ENCODE measurements at regions not wholly inside any gene's neighbourhood (a gene's known extent, or its start where the extent isn't known, plus 50 kb on each side); places are given as distances from the start of the nearest gene placed in this dataset.

GRCh38 chr19:31648347-31648746 lies 299.1 kb upstream of the TSHZ3 start:
- TF ChIP-seq CTCF (IDR thresholded peaks at IDR 0.05) (no peak), POLR2AphosphoS5 (IDR thresholded peaks at IDR 0.05) (no peak)
